Uterus (tissue), 2 donors: ENCODE measurements at regions not wholly inside any gene's neighbourhood (a gene's known extent, or its start where the extent isn't known, plus 50 kb on each side); places are given as distances from the start of the nearest gene placed in this dataset.

Experiments
- CTCF ChIP-seq, 4 experiments: fragments of 200-600 bp in 2 of 4; fragments of 450-650 bp in 2 of 4; sonication (generic) in 2 of 4; IDR thresholded peaks; one replicate each; pipeline ENCODE4 v1.5.1; 2016 to 2019; ENCODE audit warnings: antibody characterized with exemption in 4 of 4, mild to moderate bottlenecking in 2 of 4, moderate library complexity in 1 of 4
- POLR2A ChIP-seq, 2 donors: fragments of 450-650 bp; IDR thresholded peaks; one replicate each; pipeline ENCODE4 v1.6.1; 2016; ENCODE audit warnings: antibody characterized with exemption in 2 of 2, mild to moderate bottlenecking in 1 of 2, moderate library complexity in 1 of 2

- no peak for TF ChIP-seq CTCF (IDR thresholded peaks at IDR 0.05)
- TF ChIP-seq POLR2A (IDR thresholded peaks at IDR 0.05) = no peak
Measured at GRCh38 chr4:26131711-26132110, 189.1 kb upstream of the RBPJ start.
